ENCODE measurements at regions not wholly inside any gene's neighbourhood (a gene's known extent, or its start where the extent isn't known, plus 50 kb on each side); places are given as distances from the start of the nearest gene placed in this dataset.

DNA sequence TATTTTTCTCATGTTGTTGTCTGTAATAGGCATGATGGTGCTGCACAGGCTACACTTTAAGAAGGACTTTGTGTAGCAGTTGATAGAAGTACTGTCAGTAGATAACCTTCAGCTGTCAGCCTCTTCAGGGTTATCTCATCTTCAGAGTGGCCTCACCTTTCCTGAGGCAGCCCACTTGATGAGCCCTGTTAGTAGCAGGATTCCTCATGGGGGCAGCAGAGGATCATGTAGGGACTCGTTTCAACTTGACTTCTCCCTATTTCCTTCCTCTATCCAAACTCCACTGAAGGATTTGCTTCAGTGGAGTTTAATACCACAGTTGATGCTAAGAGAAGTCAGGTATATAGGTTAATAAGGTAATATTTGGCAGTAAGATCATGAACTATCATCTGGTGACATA lies 530.3 kb upstream of the FSIP2 start:
- no peak for TF ChIP-seq POLR2AphosphoS5 (IDR thresholded peaks at IDR 0.05; ENCODE audit: insufficient read depth, low read depth, low read length)
- TF ChIP-seq, protein P1, sequence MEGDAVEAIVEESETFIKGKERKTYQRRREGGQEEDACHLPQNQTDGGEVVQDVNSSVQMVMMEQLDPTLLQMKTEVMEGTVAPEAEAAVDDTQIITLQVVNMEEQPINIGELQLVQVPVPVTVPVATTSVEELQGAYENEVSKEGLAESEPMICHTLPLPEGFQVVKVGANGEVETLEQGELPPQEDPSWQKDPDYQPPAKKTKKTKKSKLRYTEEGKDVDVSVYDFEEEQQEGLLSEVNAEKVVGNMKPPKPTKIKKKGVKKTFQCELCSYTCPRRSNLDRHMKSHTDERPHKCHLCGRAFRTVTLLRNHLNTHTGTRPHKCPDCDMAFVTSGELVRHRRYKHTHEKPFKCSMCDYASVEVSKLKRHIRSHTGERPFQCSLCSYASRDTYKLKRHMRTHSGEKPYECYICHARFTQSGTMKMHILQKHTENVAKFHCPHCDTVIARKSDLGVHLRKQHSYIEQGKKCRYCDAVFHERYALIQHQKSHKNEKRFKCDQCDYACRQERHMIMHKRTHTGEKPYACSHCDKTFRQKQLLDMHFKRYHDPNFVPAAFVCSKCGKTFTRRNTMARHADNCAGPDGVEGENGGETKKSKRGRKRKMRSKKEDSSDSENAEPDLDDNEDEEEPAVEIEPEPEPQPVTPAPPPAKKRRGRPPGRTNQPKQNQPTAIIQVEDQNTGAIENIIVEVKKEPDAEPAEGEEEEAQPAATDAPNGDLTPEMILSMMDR (IDR thresholded peaks at IDR 0.05; ENCODE audit: extremely low read depth in 1 of 2, insufficient read depth in 1 of 2, low read depth in 1 of 2, low read length in 2 of 2): no peak
- TF ChIP-seq, protein P2, sequence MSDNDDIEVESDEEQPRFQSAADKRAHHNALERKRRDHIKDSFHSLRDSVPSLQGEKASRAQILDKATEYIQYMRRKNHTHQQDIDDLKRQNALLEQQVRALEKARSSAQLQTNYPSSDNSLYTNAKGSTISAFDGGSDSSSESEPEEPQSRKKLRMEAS (IDR thresholded peaks at IDR 0.05; ENCODE audit: insufficient read depth, insufficient read length): no peak

Data from endothelial cell of umbilical vein (primary cell).